Ishikawa (cell line): ENCODE measurements at regions not wholly inside any gene's neighbourhood (a gene's known extent, or its start where the extent isn't known, plus 50 kb on each side); places are given as distances from the start of the nearest gene placed in this dataset.

ENCODE experiments used
- CEBPB ChIP-seq: IDR thresholded peaks from 2 replicates; pipeline ENCODE4 v1.6.1; 2012
- EGR1 ChIP-seq: IDR thresholded peaks from 2 replicates; pipeline ENCODE4 v1.6.1; 2012
- RAD21 ChIP-seq: IDR thresholded peaks from 2 replicates; pipeline ENCODE4 v1.6.1; 2012; ENCODE audit warnings: low read depth

DNA sequence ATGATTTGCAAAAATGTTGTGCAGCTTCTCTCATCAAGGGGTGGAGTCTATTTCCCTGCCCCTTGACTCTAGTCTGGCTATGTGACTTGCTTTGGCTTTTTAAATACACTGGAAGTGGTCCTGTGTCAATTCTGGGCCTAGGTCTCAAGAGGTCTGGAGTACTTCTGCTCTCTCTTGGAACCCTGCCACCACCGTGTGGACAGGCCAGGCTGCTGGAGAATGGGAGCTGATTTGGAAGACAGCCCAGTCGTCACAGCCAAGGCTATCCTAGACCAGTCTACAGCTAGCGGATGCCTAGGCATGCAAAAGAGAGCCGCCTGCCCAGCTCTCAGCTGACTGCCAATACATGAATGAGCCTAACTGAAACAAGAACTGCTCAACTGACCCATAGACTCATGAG, 56.7 kb upstream of the CLINT1 start:
- peak; percentile 29; the same call in 1 of the 2 replicates for TF ChIP-seq RAD21
- no peak for TF ChIP-seq CEBPB
- TF ChIP-seq EGR1, result no peak
